HG02938 (cell line): ENCODE measurements at regions not wholly inside any gene's neighbourhood (a gene's known extent, or its start where the extent isn't known, plus 50 kb on each side); places are given as distances from the start of the nearest gene placed in this dataset.
"Not testable (repeated sequence)": the region's sequence is repeated elsewhere in the genome, so short reads cannot be mapped to it uniquely, and the experiment has no call there.

Experiments
- ATAC-seq: cut with Tn5 transposase; IDR thresholded peaks from one replicate; pipeline ENCODE4 v1.9.1; 2021; ENCODE audit warnings: mild to moderate bottlenecking, moderate library complexity; ENCODE audit not compliant: unreplicated experiment

- ATAC-seq = no peak
These were observed 84.6 kb upstream of the ATP8B1 start for GRCh38 chr18:57887543-57888383.

- ATAC-seq = no peak
These were observed 82.8 kb upstream of the ATP8B1 start for GRCh38 chr18:57885931-57886330.

- no peak for ATAC-seq
These were observed 79.3 kb upstream of the ATP8B1 start for GRCh38 chr18:57882465-57882864.

GRCh38 chr18:57881818-57882413, 78.8 kb upstream of the ATP8B1 start:
- no peak for ATAC-seq

- ATAC-seq = not testable (repeated sequence)
These were observed 76.8 kb upstream of the ATP8B1 start for GRCh38 chr18:57879924-57880323.

- ATAC-seq = no peak
These were observed 66.1 kb upstream of the ATP8B1 start for GRCh38 chr18:57869221-57869620.

- ATAC-seq = no peak
These were observed 63.2 kb upstream of the ATP8B1 start for GRCh38 chr18:57866355-57866754.

GRCh38 chr18:57864615-57865121, 61.6 kb upstream of the ATP8B1 start:
- no peak for ATAC-seq

GRCh38 chr18:57863706-57864105, 60.6 kb upstream of the ATP8B1 start:
- no peak for ATAC-seq

- ATAC-seq = peak; percentile 68
These were observed 56.2 kb upstream of the ATP8B1 start for GRCh38 chr18:57859314-57859713.

- ATAC-seq = no peak
These were observed 53.6 kb upstream of the ATP8B1 start for GRCh38 chr18:57856557-57857280.

GRCh38 chr18:57856128-57856527, 53.0 kb upstream of the ATP8B1 start:
- ATAC-seq = no peak

GRCh38 chr18:57855551-57855950, 52.4 kb upstream of the ATP8B1 start:
- no peak for ATAC-seq

- ATAC-seq = no peak
These were observed 51.6 kb upstream of the ATP8B1 start for GRCh38 chr18:57854726-57855125.

GRCh38 chr18:57853864-57854263, 50.7 kb upstream of the ATP8B1 start:
- no peak for ATAC-seq

- ATAC-seq = no peak
These were observed 50.0 kb upstream of the ATP8B1 start for GRCh38 chr18:57853133-57853532.
